ENCODE measurements at regions not wholly inside any gene's neighbourhood (a gene's known extent, or its start where the extent isn't known, plus 50 kb on each side); places are given as distances from the start of the nearest gene placed in this dataset.

GRCh38 chr17:54280741-54281140 is 458.0 kb downstream of the KIF2B start:
- intact Hi-C loops (cut with DNase I; ENCODE audit: low total_unique reads) = no loop called here
- 57 to 74% (median 61%) methylated on average over 3 of the region's 3 CpGs for WGBS, 5 donors
- H3K9me3 ChIP-seq = peaks cover 0 to 3% (median 0%) of the 10 kb centered on the region in 8 donors
- no peak overlapping the region for H3K27ac ChIP-seq
- no peak overlapping the region for H3K4me3 ChIP-seq
- H3K27me3 ChIP-seq (replicated peaks in 1 of 7) = no peaks in the 10 kb centered on the region
- TF ChIP-seq POLR2A (IDR thresholded peaks at IDR 0.05) = no peak
- TF ChIP-seq POLR2AphosphoS5 (IDR thresholded peaks at IDR 0.05) = no peak
- no peak for TF ChIP-seq CTCF (IDR thresholded peaks at IDR 0.05 in 8 of 11, conservative IDR thresholded peaks at IDR 0.05 in 3 of 11)
- no peak for DNase-seq
- no peaks in the 10 kb centered on the region for H3K4me1 ChIP-seq
- H3K36me3 ChIP-seq = no peaks in the 10 kb centered on the region

- no peak for DNase-seq
- H3K4me3 ChIP-seq = no peak overlapping the region
- intact Hi-C loops (cut with DNase I; ENCODE audit: low total_unique reads) = no loop called here
- no peaks in the 10 kb centered on the region for H3K36me3 ChIP-seq
- no peaks in the 10 kb centered on the region for H3K4me1 ChIP-seq
- H3K9me3 ChIP-seq = peaks cover 0 to 20% (median 0%) of the 10 kb centered on the region in 8 donors
- 64 to 77% (median 68%) methylated on average over 2 of the region's 2 CpGs for WGBS, 5 donors
- no peaks in the 10 kb centered on the region for H3K27me3 ChIP-seq (replicated peaks in 1 of 7)
- TF ChIP-seq CTCF (IDR thresholded peaks at IDR 0.05 in 8 of 11, conservative IDR thresholded peaks at IDR 0.05 in 3 of 11) (no peak), POLR2A (IDR thresholded peaks at IDR 0.05) (no peak), POLR2AphosphoS5 (IDR thresholded peaks at IDR 0.05) (no peak)
- no peak overlapping the region for H3K27ac ChIP-seq
These were observed 460.2 kb downstream of the KIF2B start for GRCh38 chr17:54282886-54283285.

GRCh38 chr17:54307351-54307750 is 484.6 kb downstream of the KIF2B start:
- H3K27me3 ChIP-seq (replicated peaks in 1 of 7) = no peaks in the 10 kb centered on the region
- DNase-seq = no peak
- H3K27ac ChIP-seq = no peak overlapping the region
- intact Hi-C loops (cut with DNase I; ENCODE audit: low total_unique reads) = no loop called here
- no peaks in the 10 kb centered on the region for H3K36me3 ChIP-seq
- no peak for TF ChIP-seq POLR2A (IDR thresholded peaks at IDR 0.05)
- H3K4me3 ChIP-seq = no peak overlapping the region
- no peaks in the 10 kb centered on the region for H3K4me1 ChIP-seq
- 61 to 75% (median 71%) methylated on average over 5 of the region's 5 CpGs for WGBS, 5 donors
- no peaks in the 10 kb centered on the region for H3K9me3 ChIP-seq

GRCh38 chr17:54324813-54325212 is 502.1 kb downstream of the KIF2B start:
- TF ChIP-seq CTCF (IDR thresholded peaks at IDR 0.05 in 8 of 11, conservative IDR thresholded peaks at IDR 0.05 in 3 of 11) (no peak), POLR2AphosphoS5 (IDR thresholded peaks at IDR 0.05) (no peak), POLR2A (IDR thresholded peaks at IDR 0.05) (no peak)
- Histone ChIP-seq H3K36me3 (no peaks in the 10 kb centered on the region), H3K27ac (no peak overlapping the region), H3K9me3 (peaks cover 0 to 70% (median 41%) of the 10 kb centered on the region in 8 donors), H3K27me3 (replicated peaks in 1 of 7) (no peaks in the 10 kb centered on the region), H3K4me1 (no peaks in the 10 kb centered on the region), H3K4me3 (no peak overlapping the region)
- DNase-seq = no peak
- intact Hi-C loops (cut with DNase I; ENCODE audit: low total_unique reads) = no loop called here
- WGBS, 5 donors = 51 to 80% (median 71%) methylated on average over 1 of the region's 1 CpG

GRCh38 chr17:54339731-54340130 is 517.0 kb downstream of the KIF2B start:
- TF ChIP-seq POLR2AphosphoS5 (IDR thresholded peaks at IDR 0.05) (no peak), POLR2A (IDR thresholded peaks at IDR 0.05) (no peak), CTCF (IDR thresholded peaks at IDR 0.05 in 8 of 11, conservative IDR thresholded peaks at IDR 0.05 in 3 of 11) (no peak)
- H3K27me3 ChIP-seq (replicated peaks in 1 of 7) = no peaks in the 10 kb centered on the region
- H3K36me3 ChIP-seq = no peaks in the 10 kb centered on the region
- no peak overlapping the region for H3K27ac ChIP-seq
- DNase-seq = no peak
- H3K4me1 ChIP-seq = no peaks in the 10 kb centered on the region
- WGBS, 5 donors = 73 to 97% (median 86%) methylated on average over 1 of the region's 1 CpG
- H3K4me3 ChIP-seq = no peak overlapping the region
- intact Hi-C loops (cut with DNase I; ENCODE audit: low total_unique reads) = no loop called here
- H3K9me3 ChIP-seq = peaks cover 0 to 13% (median 0%) of the 10 kb centered on the region in 8 donors
